GM18951 (cell line): ENCODE measurements at regions not wholly inside any gene's neighbourhood (a gene's known extent, or its start where the extent isn't known, plus 50 kb on each side); places are given as distances from the start of the nearest gene placed in this dataset.

Experiments
- POLR2A ChIP-seq: IDR thresholded peaks from 4 replicates; pipeline ENCODE4 v1.6.1; 2011; ENCODE audit warnings: mild to moderate bottlenecking; ENCODE audit not compliant: insufficient read length, insufficient read depth; ENCODE audit errors: extremely low read depth
- in situ Hi-C: fragments of 300-500 bp; cut with MboI; formaldehyde crosslinking; loops from one replicate; pipeline ENCODE4 v1.12.0; 2022; ENCODE audit warnings: low sequenced_read_pairs, mixed read lengths, inconsistent platforms; ENCODE audit not compliant: unreplicated experiment

DNA sequence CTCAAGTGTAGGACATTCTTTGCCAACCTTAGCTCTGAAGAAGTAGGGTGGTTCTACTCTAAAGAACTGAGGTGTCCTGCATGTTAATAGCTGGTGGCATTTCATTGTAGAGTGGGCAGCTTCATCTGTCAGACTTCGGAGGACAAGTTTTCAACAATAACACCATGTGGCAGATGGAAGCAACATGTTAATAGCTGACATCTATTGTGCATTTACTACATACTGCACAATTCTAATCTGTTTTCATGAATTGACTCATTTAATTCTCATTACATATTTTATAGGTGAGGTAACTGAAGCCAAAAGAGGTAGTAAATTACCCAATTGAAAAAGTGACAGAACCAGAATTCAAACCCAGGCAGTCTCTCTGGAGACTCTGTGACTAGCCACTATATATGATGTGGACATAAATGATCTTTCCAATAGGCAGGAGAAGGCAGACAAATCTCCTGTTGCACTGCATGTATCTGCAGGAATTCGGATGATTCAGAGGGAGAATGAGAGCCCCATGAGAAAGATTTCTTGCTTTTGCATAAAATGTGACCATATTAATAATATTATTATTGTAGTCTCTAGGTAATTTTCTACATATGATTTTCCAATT lies 137.2 kb upstream of the E2F7 start:
- TF ChIP-seq POLR2A, result no peak
- in situ Hi-C loops, result no loop called here

DNA sequence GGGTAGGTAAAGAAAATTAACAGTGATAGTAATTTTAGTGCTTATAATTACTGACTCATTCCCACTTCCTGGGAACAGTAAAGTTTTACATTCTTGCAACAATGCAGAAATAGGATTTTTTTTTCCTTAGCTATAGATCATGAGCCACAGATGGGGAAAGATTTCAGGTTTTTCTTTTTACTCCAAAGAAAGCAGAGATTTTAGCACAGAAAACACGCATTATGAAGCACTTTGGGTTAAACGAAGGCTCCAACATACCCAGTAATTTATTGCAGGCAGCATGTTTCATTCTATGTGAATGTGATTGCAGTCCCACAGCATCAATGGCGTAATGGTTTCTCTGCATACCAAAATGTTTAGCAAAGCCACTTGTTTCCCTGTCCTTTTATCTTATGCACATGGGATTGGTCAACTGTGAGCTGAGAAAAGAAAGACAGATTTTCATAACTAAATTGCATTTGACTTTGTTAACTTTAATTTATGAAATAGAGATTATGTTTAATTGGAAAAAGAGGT lies 124.6 kb upstream of the E2F7 start:
- TF ChIP-seq POLR2A, result no peak
- in situ Hi-C loops, result no loop called here

DNA sequence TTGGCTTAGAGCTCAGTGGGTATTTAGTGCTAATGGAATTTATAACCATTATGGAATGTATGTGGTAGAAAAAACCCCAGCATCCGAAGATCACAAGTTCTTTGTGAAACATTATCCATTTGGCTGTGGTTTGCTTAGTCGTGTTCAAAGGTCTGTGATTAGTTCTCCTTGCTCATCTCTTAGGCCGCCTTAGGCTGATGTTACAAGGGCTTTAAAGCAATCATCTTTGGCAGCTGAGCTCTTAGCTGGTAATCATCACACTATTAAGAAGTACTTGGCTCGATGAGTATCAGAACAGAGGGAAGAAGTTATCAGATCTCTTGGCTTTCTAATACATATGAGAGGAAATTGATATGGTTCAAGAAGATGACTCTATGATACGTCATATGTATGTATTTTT lies 124.1 kb upstream of the E2F7 start:
- in situ Hi-C loops, result no loop called here

GRCh38 chr12:77179515-77179914 lies 114.1 kb upstream of the E2F7 start:
- no peak for TF ChIP-seq POLR2A
- in situ Hi-C loops, result no loop called here

More for the DNA sequence above, 124.1 kb upstream of the E2F7 start:
- no peak for TF ChIP-seq POLR2A

DNA sequence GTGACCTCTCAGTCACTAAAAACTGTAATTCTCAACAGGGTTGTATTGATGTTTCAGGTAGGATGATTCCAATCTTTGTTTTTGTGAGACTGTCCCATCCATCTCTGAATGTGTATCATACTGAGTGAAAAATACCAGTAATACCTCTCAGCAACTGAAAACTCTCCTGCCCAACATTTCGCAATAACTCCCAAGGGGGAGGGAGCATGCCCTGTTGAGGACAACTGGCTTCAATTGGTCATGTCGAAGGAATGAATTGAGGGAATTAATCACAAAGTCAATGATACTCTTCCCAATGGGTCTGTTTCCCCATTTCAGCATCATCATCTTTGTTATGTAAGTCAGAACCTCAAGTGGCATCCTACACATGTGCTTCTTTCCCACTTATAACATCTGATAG lies 102.4 kb upstream of the E2F7 start:
- in situ Hi-C loops, result no loop called here
- no peak for TF ChIP-seq POLR2A

- TF ChIP-seq POLR2A, result no peak
- in situ Hi-C loops, result no loop called here
Measured at GRCh38 chr12:77166696-77167095, 101.3 kb upstream of the E2F7 start.

- in situ Hi-C loops, result no loop called here
- TF ChIP-seq POLR2A, result no peak
Measured at GRCh38 chr12:77163074-77164038, 98.0 kb upstream of the E2F7 start.

- TF ChIP-seq POLR2A, result no peak
- in situ Hi-C loops, result no loop called here
Measured at GRCh38 chr12:77161944-77162343, 96.6 kb upstream of the E2F7 start.

- in situ Hi-C loops, result no loop called here
- TF ChIP-seq POLR2A, result no peak
Measured at GRCh38 chr12:77160931-77161330, 95.6 kb upstream of the E2F7 start.

- no peak for TF ChIP-seq POLR2A
- in situ Hi-C loops, result no loop called here
Measured at GRCh38 chr12:77153706-77154105, 88.3 kb upstream of the E2F7 start.

- TF ChIP-seq POLR2A, result no peak
- in situ Hi-C loops, result no loop called here
Measured at GRCh38 chr12:77152623-77153193, 87.3 kb upstream of the E2F7 start.

DNA sequence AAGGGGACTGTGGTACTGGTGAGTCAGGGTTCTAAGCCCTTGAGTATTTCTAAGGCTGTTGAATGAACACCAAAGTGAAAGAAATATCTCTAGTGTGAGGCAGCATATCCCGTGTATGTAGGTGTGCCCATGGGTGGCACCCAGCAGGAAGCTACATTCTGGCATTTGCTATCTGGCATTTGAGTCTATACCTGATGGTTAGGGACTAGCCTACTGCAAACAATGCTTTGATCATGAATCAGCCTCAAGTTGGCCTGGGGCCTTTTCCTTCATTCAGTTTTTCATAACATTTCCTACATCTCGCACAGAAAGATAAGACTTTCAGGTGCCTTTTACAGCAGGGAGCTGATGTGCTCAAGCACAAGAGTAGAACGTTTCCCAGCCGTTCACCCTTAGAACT lies 85.7 kb upstream of the E2F7 start:
- TF ChIP-seq POLR2A, result no peak
- in situ Hi-C loops, result no loop called here

DNA sequence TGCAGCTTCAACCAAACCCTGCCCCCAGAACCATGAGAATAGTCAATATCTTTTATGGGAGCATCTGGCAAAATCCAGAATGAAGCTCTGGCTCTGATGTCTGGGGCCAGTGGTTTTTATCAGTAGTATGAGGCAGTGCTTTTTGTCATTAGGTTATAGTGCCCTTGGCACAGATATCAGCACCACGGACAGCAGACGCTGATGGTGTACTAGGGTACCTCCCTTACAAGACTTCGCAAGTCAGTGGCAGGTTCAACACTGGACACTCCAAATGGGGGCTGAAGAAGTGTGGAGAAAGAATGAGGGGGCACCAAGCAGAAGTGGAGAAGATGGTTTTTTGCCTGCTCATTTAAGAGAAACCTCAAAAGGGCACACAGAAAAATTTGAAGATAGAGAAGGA lies 68.2 kb upstream of the E2F7 start:
- in situ Hi-C loops, result no loop called here
- no peak for TF ChIP-seq POLR2A

- in situ Hi-C loops, result no loop called here
- TF ChIP-seq POLR2A, result no peak
Measured at GRCh38 chr12:77131977-77132490, 66.7 kb upstream of the E2F7 start.

DNA sequence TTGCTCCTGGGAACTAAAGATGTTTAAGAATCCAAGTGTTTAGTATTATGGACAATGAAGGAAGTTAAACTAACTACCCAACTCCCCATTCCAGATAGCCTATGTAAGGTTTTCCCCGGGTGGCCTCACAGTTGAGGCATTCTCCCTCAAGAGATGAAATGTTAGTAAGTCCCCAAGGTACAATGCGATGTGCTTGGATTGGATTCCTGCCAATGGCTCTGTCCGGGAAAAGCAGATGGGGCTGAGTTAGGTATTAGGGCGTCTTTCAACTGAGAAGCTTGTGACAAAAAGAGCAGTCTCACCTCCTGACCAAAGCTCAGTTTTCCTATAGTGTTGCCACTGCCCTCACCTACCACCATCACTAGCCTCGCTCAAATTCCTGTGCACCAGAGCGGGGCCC lies 64.8 kb upstream of the E2F7 start:
- no peak for TF ChIP-seq POLR2A
- in situ Hi-C loops, result no loop called here
